Kidney epithelial cell (primary cell): ENCODE measurements at regions not wholly inside any gene's neighbourhood (a gene's known extent, or its start where the extent isn't known, plus 50 kb on each side); places are given as distances from the start of the nearest gene placed in this dataset.

Source experiments
- DNase-seq: peaks from one replicate; pipeline ENCODE4 v3.0.0-alpha.2; 2010; ENCODE audit warnings: low read depth
- H3K27me3 ChIP-seq: 2 replicates; pipeline ENCODE4 v1.6.0; 2011; ENCODE audit warnings: low read length; ENCODE audit not compliant: control insufficient read depth, insufficient read depth
- H3K36me3 ChIP-seq: 2 replicates; pipeline ENCODE4 v1.5.1; 2011; ENCODE audit warnings: low read length; ENCODE audit not compliant: control insufficient read depth, insufficient read depth
- H3K4me3 ChIP-seq: 2 replicates; pipeline ENCODE4 v1.5.1; 2011; ENCODE audit warnings: low read depth, mild to moderate bottlenecking, control low read depth, low read length
- TF ChIP-seq, protein P1 (sequence below): IDR thresholded peaks from 2 replicates; pipeline ENCODE4 v1.5.1; 2011; ENCODE audit warnings: mild to moderate bottlenecking, moderate library complexity, low read length, control low read depth, inconsistent platforms; ENCODE audit not compliant: insufficient read depth, poor library complexity, severe bottlenecking

DNA sequence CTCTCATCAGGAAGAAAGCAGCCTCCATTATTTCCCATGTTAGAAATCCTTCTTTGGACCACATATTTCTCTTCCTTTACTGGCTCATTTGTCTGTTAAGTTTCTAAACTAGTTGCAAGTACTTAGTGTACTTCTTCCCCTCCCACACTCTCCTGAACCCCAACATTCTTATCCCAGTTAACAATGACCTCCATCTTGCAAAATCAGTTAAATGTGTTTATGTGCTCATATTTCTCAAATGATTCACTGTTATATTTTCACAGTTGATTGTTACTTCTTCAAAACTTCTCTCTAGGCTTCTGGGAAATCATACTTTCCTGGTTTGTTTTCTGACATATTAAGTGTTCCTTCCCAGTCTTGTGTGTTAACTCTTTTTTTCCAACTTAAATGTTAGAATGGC is 856.9 kb downstream of the EPHA3 start:
- Histone ChIP-seq H3K36me3 (no peaks in the 10 kb centered on the region), H3K4me3 (no peak overlapping the region), H3K27me3 (no peaks in the 10 kb centered on the region)
- TF ChIP-seq, protein P1, sequence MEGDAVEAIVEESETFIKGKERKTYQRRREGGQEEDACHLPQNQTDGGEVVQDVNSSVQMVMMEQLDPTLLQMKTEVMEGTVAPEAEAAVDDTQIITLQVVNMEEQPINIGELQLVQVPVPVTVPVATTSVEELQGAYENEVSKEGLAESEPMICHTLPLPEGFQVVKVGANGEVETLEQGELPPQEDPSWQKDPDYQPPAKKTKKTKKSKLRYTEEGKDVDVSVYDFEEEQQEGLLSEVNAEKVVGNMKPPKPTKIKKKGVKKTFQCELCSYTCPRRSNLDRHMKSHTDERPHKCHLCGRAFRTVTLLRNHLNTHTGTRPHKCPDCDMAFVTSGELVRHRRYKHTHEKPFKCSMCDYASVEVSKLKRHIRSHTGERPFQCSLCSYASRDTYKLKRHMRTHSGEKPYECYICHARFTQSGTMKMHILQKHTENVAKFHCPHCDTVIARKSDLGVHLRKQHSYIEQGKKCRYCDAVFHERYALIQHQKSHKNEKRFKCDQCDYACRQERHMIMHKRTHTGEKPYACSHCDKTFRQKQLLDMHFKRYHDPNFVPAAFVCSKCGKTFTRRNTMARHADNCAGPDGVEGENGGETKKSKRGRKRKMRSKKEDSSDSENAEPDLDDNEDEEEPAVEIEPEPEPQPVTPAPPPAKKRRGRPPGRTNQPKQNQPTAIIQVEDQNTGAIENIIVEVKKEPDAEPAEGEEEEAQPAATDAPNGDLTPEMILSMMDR: no peak
- DNase-seq: no peak

DNA sequence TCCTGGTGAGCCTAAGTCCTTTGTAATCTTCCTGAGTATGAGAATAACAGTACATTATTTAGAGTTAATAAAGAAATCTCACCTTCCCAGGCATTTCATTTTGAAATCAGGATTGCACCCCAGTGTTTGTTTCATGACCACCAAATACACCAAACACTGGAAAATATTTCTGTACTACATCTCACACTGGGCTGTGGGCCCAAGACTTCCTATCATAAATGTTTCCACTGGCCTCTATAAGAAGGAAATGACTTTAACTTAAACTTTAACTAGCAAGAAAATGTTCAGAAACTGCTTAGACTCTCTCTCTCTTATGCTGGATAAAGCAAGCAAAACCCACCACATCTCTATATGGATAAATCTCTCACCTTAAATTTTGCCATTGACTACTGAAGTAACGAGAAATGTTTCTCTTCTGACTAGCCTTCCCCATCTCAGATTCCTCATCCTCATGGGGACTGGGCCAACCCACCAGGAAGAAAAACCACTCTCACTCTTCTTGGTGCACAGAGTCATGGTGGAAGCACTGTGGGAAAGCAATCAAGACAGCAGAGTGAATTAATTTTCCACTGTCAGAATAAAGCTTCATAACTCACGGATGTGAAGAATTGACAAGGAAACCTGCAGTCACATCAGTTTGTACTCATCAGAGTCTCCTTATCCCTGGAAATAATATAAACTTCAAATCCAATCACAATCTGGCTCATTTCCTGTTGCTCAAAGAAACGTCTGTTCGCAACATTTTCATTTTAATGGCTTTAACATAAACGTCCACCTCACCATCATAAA is 859.6 kb downstream of the EPHA3 start:
- TF ChIP-seq, protein P1: no peak
- Histone ChIP-seq H3K27me3 (no peaks in the 10 kb centered on the region), H3K36me3 (no peaks in the 10 kb centered on the region), H3K4me3 (no peak overlapping the region)
- DNase-seq: no peak

DNA sequence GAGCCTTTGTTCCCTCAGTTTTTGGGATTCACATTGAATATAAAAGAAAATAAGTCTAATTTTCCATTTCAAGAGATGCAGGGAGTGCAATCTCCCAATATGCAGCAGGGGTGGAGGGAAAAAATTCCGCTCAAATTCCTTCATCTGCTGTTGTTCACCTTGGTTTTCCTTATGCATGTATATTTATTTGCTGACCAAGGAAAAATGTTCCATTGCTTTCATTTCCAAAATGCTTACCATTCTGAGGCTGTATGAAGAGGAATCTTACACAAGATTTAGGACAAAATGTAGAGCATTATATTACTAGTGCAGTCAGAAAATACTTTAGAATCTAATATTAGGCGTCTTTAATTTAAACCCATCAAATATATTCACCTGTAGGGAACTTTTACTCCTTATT is 863.9 kb downstream of the EPHA3 start:
- DNase-seq: no peak
- Histone ChIP-seq H3K36me3 (no peaks in the 10 kb centered on the region), H3K27me3 (no peaks in the 10 kb centered on the region)

DNA sequence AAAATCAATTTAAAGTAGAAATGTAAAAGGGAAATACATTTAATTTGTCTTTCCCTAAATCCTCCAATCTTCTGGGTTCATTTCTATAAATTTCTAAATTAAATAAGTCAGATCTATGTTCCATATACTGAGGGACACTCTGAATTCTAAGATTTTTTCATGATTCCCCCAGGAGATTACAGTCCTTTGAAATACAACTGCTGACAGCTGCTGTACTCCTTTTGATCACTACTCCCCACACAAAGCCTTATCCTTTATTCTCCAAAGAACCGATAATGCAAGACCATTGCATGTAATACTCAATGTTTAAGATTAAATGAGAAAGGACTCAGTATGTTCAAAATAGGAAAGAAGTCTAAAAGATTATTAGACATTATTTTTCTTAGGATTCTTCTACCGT is 865.7 kb downstream of the EPHA3 start:
- Histone ChIP-seq H3K4me3 (no peak overlapping the region), H3K27me3 (no peaks in the 10 kb centered on the region), H3K36me3 (no peaks in the 10 kb centered on the region)
- TF ChIP-seq, protein P1: no peak
- DNase-seq: no peak

More for the DNA sequence above, 863.9 kb downstream of the EPHA3 start:
- H3K4me3 ChIP-seq: no peak overlapping the region
- TF ChIP-seq, protein P1: no peak

DNA sequence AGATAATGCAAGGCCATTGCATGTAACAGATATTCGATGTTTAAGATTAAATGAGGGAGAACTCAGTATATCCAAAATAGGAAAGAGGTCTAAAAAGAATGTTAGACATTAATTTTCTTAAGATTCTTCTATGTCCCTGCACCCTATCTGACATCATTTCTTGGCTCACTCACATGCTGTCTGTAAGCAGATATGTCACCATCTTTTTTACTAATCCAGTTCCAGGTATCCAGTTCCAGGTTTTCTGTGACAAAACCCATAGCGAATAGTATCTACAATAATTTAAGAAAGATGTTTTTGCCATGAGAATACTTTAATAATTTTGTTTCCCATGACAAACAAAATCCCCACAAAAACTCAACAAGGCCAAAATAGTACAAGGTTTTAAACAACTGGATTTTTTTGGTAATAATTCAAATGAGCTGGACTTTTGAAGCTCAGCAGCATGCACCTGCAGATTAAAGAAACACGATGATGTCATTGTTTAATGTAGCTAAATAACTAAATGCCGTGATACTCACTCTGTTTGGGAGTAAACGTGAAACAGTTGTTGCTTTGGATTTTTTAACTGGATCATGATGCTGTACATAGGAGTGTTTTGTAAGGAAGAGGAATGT is 867.6 kb downstream of the EPHA3 start:
- H3K36me3 ChIP-seq: no peaks in the 10 kb centered on the region
- H3K27me3 ChIP-seq: no peaks in the 10 kb centered on the region
- TF ChIP-seq, protein P1: no peak
- no peak for DNase-seq
- no peak overlapping the region for H3K4me3 ChIP-seq
